ENCODE measurements at regions not wholly inside any gene's neighbourhood (a gene's known extent, or its start where the extent isn't known, plus 50 kb on each side); places are given as distances from the start of the nearest gene placed in this dataset.
"Not testable (repeated sequence)": the region's sequence is repeated elsewhere in the genome, so short reads cannot be mapped to it uniquely, and the experiment has no call there.

DNA sequence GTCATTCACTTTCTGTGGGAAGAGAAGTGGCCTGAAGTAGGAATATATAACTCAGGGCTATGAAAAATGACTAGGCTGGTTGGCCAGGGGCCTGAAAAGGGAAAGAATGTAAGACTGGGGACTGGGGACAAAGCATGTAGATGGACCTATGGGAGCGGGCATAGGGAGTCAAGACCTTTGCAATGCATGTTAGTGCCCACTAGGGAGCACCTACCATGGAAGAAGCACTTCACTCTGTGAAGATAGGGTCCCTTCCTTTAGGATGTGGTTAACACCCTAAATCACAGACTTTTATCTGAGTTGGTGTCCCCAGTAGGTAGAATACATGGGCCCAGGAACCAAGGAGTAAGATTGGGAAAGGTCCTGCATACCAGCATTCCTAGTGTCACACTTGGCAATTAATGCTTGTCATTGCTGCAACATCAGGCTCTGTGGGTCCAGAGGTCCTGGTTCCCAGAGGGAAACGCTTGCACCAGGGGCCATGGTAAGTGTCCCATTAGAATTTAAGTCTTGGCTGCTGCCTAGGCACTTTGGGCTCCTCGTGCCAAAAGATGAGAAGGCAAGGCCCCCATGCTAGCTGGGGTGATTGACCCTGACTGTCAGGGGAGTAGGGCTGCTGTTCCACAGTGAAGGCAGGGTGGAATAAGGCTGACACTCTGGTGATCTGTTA lies 79.6 kb downstream of the CRYGS start:
- peaks cover 7% of the 10 kb centered on the region for H3K4me1 Mint-ChIP-seq (ENCODE audit: low read depth)
- no peak overlapping the region for H3K27ac Mint-ChIP-seq
- no peak overlapping the region for H3K4me3 Mint-ChIP-seq
- peaks cover 9% of the 10 kb centered on the region for H3K27me3 Mint-ChIP-seq
- H3K9me3 Mint-ChIP-seq = no peaks in the 10 kb centered on the region
- H3K36me3 Mint-ChIP-seq (ENCODE audit: low read depth) = no peaks in the 10 kb centered on the region

- no peaks in the 10 kb centered on the region for H3K36me3 Mint-ChIP-seq (ENCODE audit: low read depth)
- no peak overlapping the region for H3K27ac Mint-ChIP-seq
- H3K4me1 Mint-ChIP-seq (ENCODE audit: low read depth) = peaks cover 7% of the 10 kb centered on the region
- H3K27me3 Mint-ChIP-seq = peaks cover 19% of the 10 kb centered on the region
- H3K9me3 Mint-ChIP-seq = no peaks in the 10 kb centered on the region
- H3K4me3 Mint-ChIP-seq = no peak overlapping the region
Measured at GRCh38 chr3:186461141-186461540, 83.0 kb downstream of the CRYGS start.

- H3K27me3 Mint-ChIP-seq = peaks cover 19% of the 10 kb centered on the region
- no peak overlapping the region for H3K4me3 Mint-ChIP-seq
- peaks cover 7% of the 10 kb centered on the region for H3K4me1 Mint-ChIP-seq (ENCODE audit: low read depth)
- H3K36me3 Mint-ChIP-seq (ENCODE audit: low read depth) = no peaks in the 10 kb centered on the region
- H3K27ac Mint-ChIP-seq = no peak overlapping the region
- H3K9me3 Mint-ChIP-seq = no peaks in the 10 kb centered on the region
Measured at GRCh38 chr3:186459108-186459467, 85.1 kb downstream of the CRYGS start.

GRCh38 chr3:186458306-186459107 lies 85.7 kb downstream of the CRYGS start:
- Mint-ChIP-seq H3K27ac (no peak overlapping the region), H3K9me3 (no peaks in the 10 kb centered on the region), H3K4me1 (ENCODE audit: low read depth) (peaks cover 7% of the 10 kb centered on the region), H3K27me3 (peaks cover 19% of the 10 kb centered on the region), H3K4me3 (no peak overlapping the region), H3K36me3 (ENCODE audit: low read depth) (no peaks in the 10 kb centered on the region)

- Mint-ChIP-seq H3K27ac (no peak overlapping the region), H3K9me3 (no peaks in the 10 kb centered on the region), H3K27me3 (peaks cover 19% of the 10 kb centered on the region), H3K36me3 (ENCODE audit: low read depth) (no peaks in the 10 kb centered on the region), H3K4me1 (ENCODE audit: low read depth) (peaks cover 7% of the 10 kb centered on the region), H3K4me3 (no peak overlapping the region)
Measured at GRCh38 chr3:186457236-186457635, 86.9 kb downstream of the CRYGS start.

GRCh38 chr3:186456731-186457191 lies 87.4 kb downstream of the CRYGS start:
- Mint-ChIP-seq H3K27me3 (peaks cover 19% of the 10 kb centered on the region), H3K4me3 (no peak overlapping the region), H3K9me3 (no peaks in the 10 kb centered on the region), H3K27ac (no peak overlapping the region), H3K4me1 (ENCODE audit: low read depth) (peaks cover 7% of the 10 kb centered on the region), H3K36me3 (ENCODE audit: low read depth) (no peaks in the 10 kb centered on the region)

- Mint-ChIP-seq H3K27ac (no peak overlapping the region), H3K9me3 (no peaks in the 10 kb centered on the region), H3K4me3 (no peak overlapping the region), H3K36me3 (ENCODE audit: low read depth) (no peaks in the 10 kb centered on the region), H3K4me1 (ENCODE audit: low read depth) (no peaks in the 10 kb centered on the region), H3K27me3 (peaks cover 12% of the 10 kb centered on the region)
Measured at GRCh38 chr3:186454881-186455703, 89.1 kb downstream of the CRYGS start.

- H3K27ac Mint-ChIP-seq = no peak overlapping the region
- H3K9me3 Mint-ChIP-seq = no peaks in the 10 kb centered on the region
- no peak overlapping the region for H3K4me3 Mint-ChIP-seq
- no peaks in the 10 kb centered on the region for H3K4me1 Mint-ChIP-seq (ENCODE audit: low read depth)
- no peaks in the 10 kb centered on the region for H3K36me3 Mint-ChIP-seq (ENCODE audit: low read depth)
- peaks cover 4% of the 10 kb centered on the region for H3K27me3 Mint-ChIP-seq
Measured at GRCh38 chr3:186453531-186453930, 90.6 kb downstream of the CRYGS start.

DNA sequence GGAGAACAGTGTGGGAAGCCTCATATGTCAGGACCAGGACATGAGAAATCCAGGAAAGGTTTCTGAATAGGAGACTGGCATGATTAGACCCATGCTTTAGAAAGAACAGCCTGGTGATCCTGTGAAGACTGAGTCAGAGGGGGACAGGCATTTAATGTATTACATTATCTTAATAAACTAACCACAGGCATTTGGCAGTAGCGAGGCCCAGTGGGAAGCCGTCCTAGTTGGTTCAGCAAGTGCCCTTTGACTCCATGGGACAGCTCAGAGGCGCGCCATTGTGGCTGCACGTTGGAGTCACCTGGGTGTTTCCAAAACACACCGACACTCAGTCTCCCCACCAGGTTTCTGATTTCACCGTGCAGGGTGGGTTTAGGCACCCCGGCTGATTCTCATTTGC lies 90.5 kb upstream of the DGKG start:
- no peak overlapping the region for H3K4me3 Mint-ChIP-seq
- no peaks in the 10 kb centered on the region for H3K9me3 Mint-ChIP-seq
- no peaks in the 10 kb centered on the region for H3K27me3 Mint-ChIP-seq
- H3K36me3 Mint-ChIP-seq (ENCODE audit: low read depth) = no peaks in the 10 kb centered on the region
- no peak overlapping the region for H3K27ac Mint-ChIP-seq
- no peaks in the 10 kb centered on the region for H3K4me1 Mint-ChIP-seq (ENCODE audit: low read depth)

DNA sequence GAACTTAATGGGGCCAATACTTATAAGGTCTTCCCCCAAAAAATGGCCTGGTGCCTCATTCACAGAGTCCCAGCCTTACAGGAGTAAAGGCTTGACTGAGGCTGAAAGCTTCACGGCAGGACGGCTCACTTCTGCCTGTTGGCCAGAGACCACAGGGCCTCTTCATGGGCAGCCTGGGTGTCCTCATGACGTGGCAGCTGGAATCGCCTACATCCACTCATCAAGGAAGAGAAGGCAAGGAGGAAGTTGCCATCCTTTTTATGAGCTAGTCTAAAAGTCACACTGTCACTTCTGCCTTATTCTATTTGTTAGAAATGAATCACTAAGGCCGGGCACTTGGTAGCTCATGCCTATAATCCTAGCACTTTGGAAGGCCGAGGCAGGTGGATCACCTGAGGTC lies 89.3 kb upstream of the DGKG start:
- Mint-ChIP-seq H3K4me3 (no peak overlapping the region), H3K27ac (no peak overlapping the region), H3K4me1 (ENCODE audit: low read depth) (no peaks in the 10 kb centered on the region), H3K27me3 (no peaks in the 10 kb centered on the region), H3K36me3 (ENCODE audit: low read depth) (no peaks in the 10 kb centered on the region), H3K9me3 (no peaks in the 10 kb centered on the region)

- Mint-ChIP-seq H3K4me1 (ENCODE audit: low read depth) (no peaks in the 10 kb centered on the region), H3K36me3 (ENCODE audit: low read depth) (no peaks in the 10 kb centered on the region), H3K9me3 (no peaks in the 10 kb centered on the region), H3K27ac (no peak overlapping the region), H3K27me3 (peaks cover 7% of the 10 kb centered on the region), H3K4me3 (no peak overlapping the region)
Measured at GRCh38 chr3:186444974-186445373, 82.9 kb upstream of the DGKG start.

DNA sequence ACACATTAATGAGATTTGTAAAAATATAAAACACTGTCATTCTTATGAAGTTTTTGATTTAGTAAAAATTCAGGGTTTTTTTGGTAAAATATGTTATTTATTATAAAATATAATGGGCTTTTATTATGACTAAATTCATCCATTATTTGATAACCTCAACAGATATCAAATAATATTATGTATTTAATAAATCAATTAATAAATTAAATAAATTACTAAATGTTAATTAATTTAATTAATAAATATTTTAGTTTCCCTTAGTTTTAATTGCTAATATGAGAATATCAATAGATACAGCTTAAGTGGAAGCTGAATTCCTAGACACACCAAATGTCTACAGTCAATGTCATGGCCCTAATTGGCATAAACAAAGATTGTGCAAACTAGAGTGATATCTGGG lies 82.3 kb upstream of the DGKG start:
- no peak overlapping the region for H3K4me3 Mint-ChIP-seq
- H3K36me3 Mint-ChIP-seq (ENCODE audit: low read depth) = no peaks in the 10 kb centered on the region
- H3K27me3 Mint-ChIP-seq = peaks cover 7% of the 10 kb centered on the region
- no peaks in the 10 kb centered on the region for H3K9me3 Mint-ChIP-seq
- no peak overlapping the region for H3K27ac Mint-ChIP-seq
- no peaks in the 10 kb centered on the region for H3K4me1 Mint-ChIP-seq (ENCODE audit: low read depth)

- not testable (repeated sequence) for H3K27ac Mint-ChIP-seq; H3K4me1 Mint-ChIP-seq (ENCODE audit: low read depth); H3K27me3 Mint-ChIP-seq; H3K36me3 Mint-ChIP-seq (ENCODE audit: low read depth); H3K9me3 Mint-ChIP-seq; H3K4me3 Mint-ChIP-seq
Measured at GRCh38 chr3:186442979-186443378, 80.9 kb upstream of the DGKG start.

DNA sequence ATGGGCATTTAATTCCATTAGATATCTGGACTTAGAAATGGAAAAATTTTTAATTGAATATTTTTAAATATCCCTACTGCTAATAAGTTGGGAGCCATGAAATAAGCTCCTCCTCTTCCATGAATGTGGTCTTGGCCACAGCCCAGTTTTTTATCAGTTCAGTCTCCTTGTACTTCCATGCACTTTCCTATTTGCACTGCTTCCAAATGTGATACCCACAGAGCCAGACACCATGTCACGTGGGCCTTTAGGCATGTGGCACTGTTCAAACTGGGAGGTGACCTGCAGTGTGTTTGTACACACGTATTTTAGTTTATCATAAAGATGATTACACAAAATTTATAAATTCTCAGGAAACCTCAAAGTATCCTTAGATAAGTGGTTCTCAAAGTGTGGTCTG lies 80.1 kb upstream of the DGKG start:
- Mint-ChIP-seq H3K4me1 (ENCODE audit: low read depth) (no peaks in the 10 kb centered on the region), H3K27ac (no peak overlapping the region), H3K9me3 (no peaks in the 10 kb centered on the region), H3K4me3 (no peak overlapping the region), H3K27me3 (peaks cover 7% of the 10 kb centered on the region), H3K36me3 (ENCODE audit: low read depth) (no peaks in the 10 kb centered on the region)

DNA sequence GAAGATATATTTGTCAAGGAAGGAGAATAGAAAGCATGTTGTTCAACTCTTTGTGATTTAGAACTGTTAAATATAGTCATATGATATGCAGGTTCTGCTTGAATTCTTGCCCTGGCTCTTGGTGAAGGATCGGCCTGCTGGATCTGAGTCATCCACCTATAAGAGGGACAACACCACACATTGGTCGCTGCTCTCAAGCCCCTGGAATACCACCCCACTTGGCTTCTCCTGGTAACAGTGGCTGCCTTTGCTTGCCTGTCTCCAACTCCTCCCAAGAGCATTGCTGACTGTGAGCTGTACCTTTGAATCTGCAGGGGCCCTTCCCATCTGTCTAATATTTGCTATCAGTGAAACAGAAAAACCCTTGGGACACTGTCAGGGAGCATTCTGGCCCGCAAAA lies 78.9 kb upstream of the DGKG start:
- Mint-ChIP-seq H3K9me3 (no peaks in the 10 kb centered on the region), H3K36me3 (ENCODE audit: low read depth) (no peaks in the 10 kb centered on the region), H3K27me3 (peaks cover 7% of the 10 kb centered on the region), H3K4me1 (ENCODE audit: low read depth) (no peaks in the 10 kb centered on the region), H3K27ac (no peak overlapping the region), H3K4me3 (no peak overlapping the region)

Data from stimulated activated naive CD8-positive, alpha-beta T cell treated with anti-CD3 and anti-CD28 coated beads, Interleukin-15, Interleukin-2, amounts not matched to agents 100 ng/mL and 50 ng/mL, for 24 hours (primary cell).